NCI-H748 (cell line): ENCODE measurements at regions not wholly inside any gene's neighbourhood (a gene's known extent, or its start where the extent isn't known, plus 50 kb on each side); places are given as distances from the start of the nearest gene placed in this dataset.
"Not testable (repeated sequence)": the region's sequence is repeated elsewhere in the genome, so short reads cannot be mapped to it uniquely, and the experiment has no call there.

Experiments
- DNase-seq: peaks from one replicate; lab custom pipeline; 2025; ENCODE audit not compliant: unreplicated experiment; lab: John Stamatoyannopoulos, UW

DNA sequence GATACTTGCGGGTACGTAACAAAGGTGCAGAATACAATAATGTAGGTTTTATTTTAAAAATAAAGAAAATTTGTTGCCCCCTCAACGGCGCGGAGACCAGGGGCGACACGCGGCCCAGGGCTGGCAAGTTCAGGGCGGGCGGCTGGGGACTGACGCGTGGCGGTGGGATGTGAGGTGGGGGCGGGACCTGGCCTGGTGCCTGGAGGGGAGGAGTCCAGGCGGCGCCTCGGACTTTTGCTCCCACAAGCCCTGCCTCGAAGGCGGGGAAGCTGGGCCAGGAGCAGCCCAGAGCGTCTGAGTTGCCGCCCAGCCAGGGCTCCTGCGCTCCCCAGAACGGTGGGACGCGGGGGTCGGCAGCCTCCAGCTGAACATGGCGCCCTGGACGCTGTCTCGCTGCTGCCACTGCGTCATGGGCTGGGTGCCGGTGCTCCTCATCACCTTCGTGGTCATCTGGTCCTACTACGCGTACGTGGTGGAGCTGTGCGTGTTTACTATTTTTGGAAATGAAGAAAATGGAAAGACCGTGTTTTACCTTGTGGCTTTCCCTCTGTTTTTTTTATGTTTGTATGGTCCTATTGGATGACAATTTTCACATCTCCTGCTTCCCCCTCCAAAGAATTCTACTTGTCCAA is 1122.8 kb upstream of the ATXN8OS start:
- no peak for DNase-seq

- no peak for DNase-seq
Observed at GRCh38 chr13:68982961-68983619, 1124.5 kb upstream of the ATXN8OS start.

- DNase-seq, result no peak
Observed at GRCh38 chr13:68976287-68976686, 1131.3 kb upstream of the ATXN8OS start.

DNA sequence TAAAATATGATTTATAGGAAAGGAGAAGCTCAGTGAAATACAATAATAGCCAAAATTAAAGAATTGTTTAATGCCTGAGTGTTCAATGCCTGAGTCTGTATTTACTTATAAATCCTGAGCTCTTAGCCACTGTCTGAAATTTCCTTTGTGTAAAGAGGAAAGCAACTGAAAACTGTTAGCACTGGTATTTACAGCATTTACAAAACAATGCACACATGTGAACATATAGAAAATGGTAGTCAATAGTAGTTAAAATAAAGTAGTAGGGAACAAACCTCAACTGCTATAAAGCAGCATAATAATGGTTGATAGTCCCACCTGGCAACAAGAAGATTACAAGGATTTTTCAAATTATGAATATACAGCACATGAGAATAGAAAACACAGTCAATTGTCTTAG is 1137.1 kb upstream of the ATXN8OS start:
- no peak for DNase-seq

GRCh38 chr13:68948586-68948985 is 1159.0 kb upstream of the ATXN8OS start:
- DNase-seq, result no peak

- DNase-seq, result no peak
Observed at GRCh38 chr13:68944272-68944671, 1163.4 kb upstream of the ATXN8OS start.

GRCh38 chr13:68940049-68940448 is 1167.6 kb upstream of the ATXN8OS start:
- DNase-seq, result peak; percentile 43

- no peak for DNase-seq
Observed at GRCh38 chr13:68938639-68939038, 1169.0 kb upstream of the ATXN8OS start.

DNA sequence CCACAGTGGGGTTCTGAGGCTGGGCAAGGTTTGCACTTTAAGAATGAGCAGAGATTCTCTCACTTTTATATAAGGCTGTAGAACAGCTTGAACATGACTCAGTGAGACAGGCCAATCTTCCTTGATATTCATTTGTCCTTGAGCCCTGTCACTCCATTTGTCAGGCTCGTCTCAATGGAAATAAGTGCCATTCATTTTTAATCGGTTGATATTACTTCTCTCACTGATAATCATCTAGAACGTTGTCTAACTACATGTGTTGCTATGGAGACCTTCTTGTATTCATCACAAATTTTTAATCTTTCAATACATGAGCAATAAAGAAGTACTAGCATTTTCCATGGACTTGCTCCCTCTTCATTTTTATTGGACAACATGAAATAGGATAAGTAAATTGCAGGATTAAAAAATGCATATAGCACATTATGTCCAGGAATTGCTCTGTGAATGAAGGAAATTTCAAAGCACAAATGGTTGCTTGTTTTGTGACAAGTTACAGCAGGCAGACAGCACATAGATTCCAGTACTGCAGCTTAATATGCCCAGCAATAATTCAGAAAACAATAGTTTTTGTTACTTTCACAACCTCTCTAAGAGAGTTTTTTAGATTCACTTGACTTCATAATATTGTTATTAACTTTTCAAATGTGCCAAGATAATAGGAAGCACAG is 1178.4 kb upstream of the ATXN8OS start:
- DNase-seq, result no peak

DNA sequence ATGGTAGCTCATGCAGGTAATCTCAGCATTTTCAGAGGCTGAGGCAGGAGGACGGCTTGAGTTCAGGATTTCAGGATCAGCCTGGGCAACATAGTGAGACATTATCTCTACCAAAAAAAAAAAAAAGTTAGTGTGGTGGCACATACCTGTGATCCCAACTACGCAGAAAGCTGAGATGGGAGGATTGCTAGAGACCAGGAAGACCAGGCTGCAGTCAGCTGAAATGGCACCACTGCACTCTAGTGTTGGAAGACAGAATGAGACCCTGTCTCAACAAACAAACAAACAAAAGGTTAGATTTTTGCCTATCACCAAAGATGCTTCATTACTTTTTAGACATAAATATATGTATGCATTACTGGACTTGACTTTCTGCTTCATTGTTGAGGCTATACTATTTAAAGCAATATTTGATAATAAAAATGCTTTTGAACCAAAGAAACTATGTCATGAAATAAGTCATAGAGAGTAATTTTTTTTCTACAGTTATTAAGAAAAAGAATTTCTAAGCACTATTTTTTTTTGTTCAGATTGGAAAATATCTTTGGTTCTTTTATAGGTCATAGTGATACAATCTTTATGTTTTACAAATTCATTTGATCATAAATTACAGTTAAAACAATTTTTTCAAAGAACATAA is 1180.1 kb upstream of the ATXN8OS start:
- peak; percentile 71 for DNase-seq

GRCh38 chr13:68923995-68924394 is 1183.6 kb upstream of the ATXN8OS start:
- DNase-seq, result no peak

GRCh38 chr13:68908879-68909278 is 1198.7 kb upstream of the ATXN8OS start:
- peak; percentile 20 for DNase-seq

DNA sequence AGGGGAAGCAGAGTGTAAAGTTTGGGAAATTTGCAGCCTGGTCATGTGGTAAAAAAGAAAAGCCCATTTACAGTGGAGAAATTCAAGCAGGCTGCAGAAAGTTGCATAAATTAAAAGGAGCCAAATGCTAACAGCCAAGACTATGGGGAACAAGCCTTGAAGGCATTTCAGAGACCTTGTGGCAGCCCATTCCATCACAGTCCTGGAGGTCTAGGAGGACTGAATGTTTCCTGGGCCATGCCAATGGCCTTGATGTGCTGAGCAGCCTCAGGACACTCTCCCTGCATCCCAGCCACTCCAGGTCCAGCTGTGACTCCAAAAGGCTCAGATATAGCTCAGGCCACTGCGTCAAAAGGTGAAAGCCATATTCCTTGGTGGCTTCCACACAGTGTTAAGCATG is 1202.4 kb upstream of the ATXN8OS start:
- no peak for DNase-seq

DNA sequence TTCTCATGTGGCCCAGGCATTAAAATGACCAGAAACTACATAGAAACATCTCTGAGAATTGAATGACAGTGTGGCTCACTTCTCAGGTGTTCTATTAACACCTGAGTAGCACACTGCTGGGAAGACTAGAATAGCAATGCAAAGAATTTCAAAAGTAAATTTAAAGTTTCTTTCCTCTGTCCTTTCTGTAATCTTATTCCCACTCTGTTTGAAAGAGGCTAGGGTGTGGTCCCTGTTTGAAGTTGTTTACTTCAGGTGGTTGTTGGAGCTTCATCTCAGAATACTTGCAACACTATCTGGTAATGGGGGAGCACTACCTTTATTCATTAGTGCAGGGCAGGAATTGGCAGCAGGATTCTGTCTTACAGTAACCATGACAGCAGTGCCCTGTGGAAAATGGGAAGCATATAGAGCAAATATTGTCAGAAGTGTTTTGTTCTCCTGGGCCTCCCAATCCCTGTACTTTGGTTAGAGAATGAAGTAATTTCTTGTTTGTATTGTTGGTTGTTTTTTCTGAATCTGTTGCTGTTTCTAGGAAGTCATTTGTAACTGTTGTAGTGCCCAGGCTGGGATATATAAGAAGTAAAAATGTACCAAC is 1210.2 kb upstream of the ATXN8OS start:
- DNase-seq, result peak; percentile 83

DNA sequence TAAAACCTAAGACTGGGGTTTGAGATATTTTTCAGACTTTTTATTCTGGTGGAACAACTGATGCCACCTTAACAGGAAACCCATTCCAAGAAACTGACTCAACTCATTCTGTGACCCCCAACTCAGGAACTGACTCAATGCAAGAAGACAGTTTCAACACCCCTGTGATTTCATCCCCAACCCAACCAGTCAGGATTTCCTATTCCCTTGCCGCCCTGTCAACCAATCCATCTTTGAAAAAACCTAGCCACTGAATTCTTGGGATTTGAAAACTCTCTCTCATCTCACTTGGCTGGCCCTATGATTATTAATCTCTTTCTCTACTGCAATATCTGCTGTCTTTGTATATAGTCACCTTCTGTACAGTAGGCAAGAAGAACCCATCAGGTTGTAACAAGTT is 1211.9 kb upstream of the ATXN8OS start:
- DNase-seq, result no peak

- DNase-seq, result peak; percentile 25
Observed at GRCh38 chr13:68893721-68894120, 1213.9 kb upstream of the ATXN8OS start.

- peak; percentile 58 for DNase-seq
Observed at GRCh38 chr13:68892596-68892995, 1215.0 kb upstream of the ATXN8OS start.

DNA sequence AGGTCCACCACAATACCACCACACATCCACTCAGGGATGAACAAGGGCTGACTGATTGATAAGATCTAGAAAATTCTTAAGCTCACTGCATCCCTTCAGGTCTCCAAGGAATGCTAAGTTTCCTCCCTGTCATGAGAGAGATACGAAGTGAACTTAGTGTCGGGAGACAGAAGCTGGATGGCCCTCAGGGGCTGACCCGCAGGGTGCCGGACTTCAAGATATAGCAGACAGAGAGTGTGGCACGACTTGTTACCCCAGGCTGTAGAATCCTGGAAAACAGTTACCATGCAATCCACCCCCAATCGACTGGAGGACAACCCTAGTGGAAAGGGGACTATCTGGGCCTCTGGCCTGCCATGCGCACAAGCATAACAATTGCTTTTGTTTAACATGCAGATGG is 1217.5 kb upstream of the ATXN8OS start:
- not testable (repeated sequence) for DNase-seq

DNA sequence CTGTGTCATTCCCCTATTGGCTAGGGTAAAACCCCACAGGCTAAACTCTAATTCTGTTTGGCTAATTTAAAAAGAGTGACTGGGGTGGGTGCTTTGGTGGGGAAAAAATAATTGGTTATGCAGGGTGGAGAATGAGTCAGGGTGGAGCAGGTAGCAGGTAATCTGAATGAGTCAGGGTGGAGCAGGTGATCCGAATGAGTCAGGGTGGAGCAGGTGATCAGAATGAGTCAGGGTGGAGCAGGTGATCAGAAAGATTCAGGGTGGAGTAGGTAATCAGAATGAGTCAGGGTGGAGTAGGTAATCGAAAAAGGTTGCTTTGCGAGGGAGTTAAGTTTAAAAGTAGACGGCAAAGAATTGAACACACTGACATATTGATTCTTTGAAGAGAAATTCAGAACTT is 1218.8 kb upstream of the ATXN8OS start:
- DNase-seq, result peak; percentile 28

GRCh38 chr13:68872338-68872737 is 1235.3 kb upstream of the ATXN8OS start:
- DNase-seq, result no peak

- DNase-seq, result peak; percentile 62
Observed at GRCh38 chr13:68851026-68851425, 1256.6 kb upstream of the ATXN8OS start.
